ENCODE measurements at regions not wholly inside any gene's neighbourhood (a gene's known extent, or its start where the extent isn't known, plus 50 kb on each side); places are given as distances from the start of the nearest gene placed in this dataset.

- no peak for TF ChIP-seq CTCF (IDR thresholded peaks at IDR 0.05)
- no peak for TF ChIP-seq POLR2A (IDR thresholded peaks at IDR 0.05)
Observed at GRCh38 chr2:12271589-12271984, 445.1 kb upstream of the TRIB2 start.
